ENCODE measurements at regions not wholly inside any gene's neighbourhood (a gene's known extent, or its start where the extent isn't known, plus 50 kb on each side); places are given as distances from the start of the nearest gene placed in this dataset.

DNA sequence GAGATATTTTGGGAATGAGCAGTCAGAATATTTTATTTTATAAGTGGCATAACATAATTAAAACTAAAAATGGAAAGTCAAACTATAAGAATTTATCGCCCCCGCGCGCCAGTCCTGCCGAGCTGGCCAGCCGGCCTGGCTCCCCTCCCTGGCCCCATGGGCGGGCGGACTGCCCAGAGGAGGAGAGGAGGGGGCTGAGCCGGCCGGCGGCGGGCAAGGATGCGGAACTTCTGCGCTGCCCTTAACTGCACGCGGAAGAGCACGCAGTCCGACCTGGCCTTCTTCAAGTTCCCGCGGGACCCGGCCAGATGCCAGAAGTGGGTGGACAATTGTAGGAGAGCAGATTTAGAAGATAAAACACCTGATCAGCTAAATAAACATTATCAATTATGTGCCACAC is 96.8 kb downstream of the DKK1 start:
- H3K4me3 ChIP-seq, result no peak overlapping the region
- 78 to 89% (median 86%) methylated on average over 21 of the region's 21 CpGs for WGBS, 5 donors
- no peaks in the 10 kb centered on the region for H3K36me3 ChIP-seq
- peaks cover 0 to 3% (median 0%) of the 10 kb centered on the region in 7 donors for H3K27me3 ChIP-seq (replicated peaks in 1 of 7)
- TF ChIP-seq POLR2AphosphoS5 (IDR thresholded peaks at IDR 0.05), result no peak
- TF ChIP-seq, protein P1, sequence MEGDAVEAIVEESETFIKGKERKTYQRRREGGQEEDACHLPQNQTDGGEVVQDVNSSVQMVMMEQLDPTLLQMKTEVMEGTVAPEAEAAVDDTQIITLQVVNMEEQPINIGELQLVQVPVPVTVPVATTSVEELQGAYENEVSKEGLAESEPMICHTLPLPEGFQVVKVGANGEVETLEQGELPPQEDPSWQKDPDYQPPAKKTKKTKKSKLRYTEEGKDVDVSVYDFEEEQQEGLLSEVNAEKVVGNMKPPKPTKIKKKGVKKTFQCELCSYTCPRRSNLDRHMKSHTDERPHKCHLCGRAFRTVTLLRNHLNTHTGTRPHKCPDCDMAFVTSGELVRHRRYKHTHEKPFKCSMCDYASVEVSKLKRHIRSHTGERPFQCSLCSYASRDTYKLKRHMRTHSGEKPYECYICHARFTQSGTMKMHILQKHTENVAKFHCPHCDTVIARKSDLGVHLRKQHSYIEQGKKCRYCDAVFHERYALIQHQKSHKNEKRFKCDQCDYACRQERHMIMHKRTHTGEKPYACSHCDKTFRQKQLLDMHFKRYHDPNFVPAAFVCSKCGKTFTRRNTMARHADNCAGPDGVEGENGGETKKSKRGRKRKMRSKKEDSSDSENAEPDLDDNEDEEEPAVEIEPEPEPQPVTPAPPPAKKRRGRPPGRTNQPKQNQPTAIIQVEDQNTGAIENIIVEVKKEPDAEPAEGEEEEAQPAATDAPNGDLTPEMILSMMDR (IDR thresholded peaks at IDR 0.05 in 8 of 11, conservative IDR thresholded peaks at IDR 0.05 in 3 of 11), result no peak
- no peak for TF ChIP-seq POLR2A (IDR thresholded peaks at IDR 0.05)
- no peaks in the 10 kb centered on the region for H3K9me3 ChIP-seq
- no peak overlapping the region for H3K27ac ChIP-seq
- intact Hi-C loops (cut with DNase I; ENCODE audit: low total_unique reads), result no loop called here
- no peaks in the 10 kb centered on the region for H3K4me1 ChIP-seq
- peak; percentile 55 for DNase-seq

DNA sequence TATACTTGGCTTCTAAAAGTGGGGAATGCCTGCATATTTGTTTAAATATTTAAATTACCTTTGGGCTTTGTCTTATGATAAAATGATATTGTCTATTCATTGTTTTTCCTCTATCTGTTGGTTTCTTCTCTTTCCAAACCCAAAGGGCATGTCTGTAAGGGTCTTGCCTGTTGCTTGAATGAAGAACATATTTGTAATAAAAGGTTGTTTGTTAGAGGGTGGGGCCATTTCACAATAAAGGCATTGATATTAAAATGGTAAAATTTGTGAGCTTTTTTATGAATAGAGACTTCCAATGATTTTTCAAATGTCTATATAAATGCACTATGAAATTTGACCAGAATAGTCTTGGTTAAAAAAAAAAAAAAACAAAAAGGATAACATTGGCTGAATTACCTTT is 105.2 kb downstream of the DKK1 start:
- Histone ChIP-seq H3K4me3 (no peak overlapping the region), H3K27me3 (replicated peaks in 1 of 7) (no peaks in the 10 kb centered on the region), H3K27ac (no peak overlapping the region), H3K4me1 (no peaks in the 10 kb centered on the region), H3K36me3 (no peaks in the 10 kb centered on the region), H3K9me3 (no peaks in the 10 kb centered on the region)
- TF ChIP-seq POLR2AphosphoS5 (IDR thresholded peaks at IDR 0.05) (no peak), POLR2A (IDR thresholded peaks at IDR 0.05) (no peak)
- TF ChIP-seq, protein P1 (IDR thresholded peaks at IDR 0.05 in 8 of 11, conservative IDR thresholded peaks at IDR 0.05 in 3 of 11), result no peak
- intact Hi-C loops (cut with DNase I; ENCODE audit: low total_unique reads), result no loop called here
- no peak for DNase-seq

DNA sequence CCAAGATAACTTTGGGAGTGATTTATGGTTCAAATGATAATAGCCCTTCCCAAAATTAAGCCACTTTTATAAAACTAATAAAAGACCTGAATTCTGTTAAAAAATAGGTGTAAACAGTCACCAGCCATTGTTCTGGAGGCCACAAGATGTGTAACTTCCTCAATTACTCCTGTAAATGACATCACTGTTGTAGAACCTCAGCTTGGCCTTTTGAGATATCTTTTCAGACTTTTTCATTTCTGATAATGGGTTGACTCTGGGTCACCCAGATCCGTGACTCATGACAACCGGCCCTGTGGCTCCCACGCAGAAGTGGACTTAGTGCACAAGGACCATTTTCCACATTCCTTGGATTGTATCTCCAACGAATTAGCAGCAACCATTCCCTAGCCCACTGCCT is 106.6 kb downstream of the DKK1 start:
- TF ChIP-seq, protein P1 (IDR thresholded peaks at IDR 0.05 in 8 of 11, conservative IDR thresholded peaks at IDR 0.05 in 3 of 11), result no peak
- no peak for TF ChIP-seq POLR2AphosphoS5 (IDR thresholded peaks at IDR 0.05)
- TF ChIP-seq POLR2A (IDR thresholded peaks at IDR 0.05), result no peak
- no peak for DNase-seq
- intact Hi-C loops (cut with DNase I; ENCODE audit: low total_unique reads), result no loop called here
- no peaks in the 10 kb centered on the region for H3K27me3 ChIP-seq (replicated peaks in 1 of 7)
- H3K27ac ChIP-seq, result no peak overlapping the region
- H3K4me1 ChIP-seq, result no peaks in the 10 kb centered on the region
- no peak overlapping the region for H3K4me3 ChIP-seq
- 68 to 84% (median 79%) methylated on average over 4 of the region's 4 CpGs for WGBS, 5 donors
- H3K9me3 ChIP-seq, result no peaks in the 10 kb centered on the region
- no peaks in the 10 kb centered on the region for H3K36me3 ChIP-seq

DNA sequence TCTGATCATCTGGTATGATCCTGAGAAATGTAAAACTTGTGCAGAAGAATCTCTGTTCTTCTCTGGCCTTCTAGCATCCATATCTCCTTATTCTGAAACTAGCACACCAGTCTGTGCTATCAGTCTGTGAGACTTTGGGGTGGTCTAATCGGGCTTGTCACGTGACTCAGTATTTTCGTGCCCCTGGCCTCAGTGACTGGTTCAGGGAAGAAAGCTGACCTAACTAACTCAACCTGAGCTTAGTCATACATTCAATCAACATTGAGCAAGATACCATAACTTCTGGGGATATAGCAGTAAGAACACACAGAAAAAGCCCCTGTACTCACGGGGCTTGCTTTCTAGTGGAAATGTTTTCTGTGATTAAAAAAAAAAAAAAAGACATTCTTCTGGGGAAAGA is 109.3 kb downstream of the DKK1 start:
- Histone ChIP-seq H3K36me3 (no peaks in the 10 kb centered on the region), H3K27ac (no peak overlapping the region), H3K9me3 (no peaks in the 10 kb centered on the region), H3K27me3 (replicated peaks in 1 of 7) (no peaks in the 10 kb centered on the region), H3K4me1 (no peaks in the 10 kb centered on the region), H3K4me3 (no peak overlapping the region)
- TF ChIP-seq POLR2A (IDR thresholded peaks at IDR 0.05), result no peak
- TF ChIP-seq, protein P1 (IDR thresholded peaks at IDR 0.05 in 8 of 11, conservative IDR thresholded peaks at IDR 0.05 in 3 of 11), result no peak
- TF ChIP-seq POLR2AphosphoS5 (IDR thresholded peaks at IDR 0.05), result no peak
- 74 to 93% (median 82%) methylated on average over 4 of the region's 4 CpGs for WGBS, 5 donors
- intact Hi-C loops (cut with DNase I; ENCODE audit: low total_unique reads), result no loop called here
- DNase-seq, result no peak
